ENCODE measurements at regions not wholly inside any gene's neighbourhood (a gene's known extent, or its start where the extent isn't known, plus 50 kb on each side); places are given as distances from the start of the nearest gene placed in this dataset.

DNA sequence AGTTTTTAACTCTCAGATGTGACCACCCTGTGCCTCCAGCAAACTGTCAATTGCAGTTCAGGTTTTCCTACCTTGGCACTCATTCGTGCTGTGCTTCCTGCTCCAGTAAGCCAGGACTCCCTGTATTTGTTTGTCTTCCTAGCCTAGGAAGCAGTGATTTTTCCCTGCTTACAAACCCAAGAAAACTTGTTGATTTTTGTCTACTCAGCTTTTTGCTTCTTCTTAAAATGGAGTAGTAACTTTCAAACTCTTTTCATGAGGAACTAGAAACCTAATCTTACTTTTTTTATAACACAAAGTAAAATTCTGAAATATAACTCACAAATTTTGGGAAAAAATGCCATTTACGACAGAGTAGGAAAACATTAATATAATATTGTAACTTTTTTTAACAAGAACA is 150.6 kb upstream of the TMEFF2 start:
- TF ChIP-seq CTCF (IDR thresholded peaks at IDR 0.05) (no peak), EP300 (IDR thresholded peaks at IDR 0.05) (no peak), POLR2A (IDR thresholded peaks at IDR 0.05) (no peak), POLR2AphosphoS5 (IDR thresholded peaks at IDR 0.05) (no peak)

All from suprapubic skin (tissue), 4 donors.